ENCODE measurements at regions not wholly inside any gene's neighbourhood (a gene's known extent, or its start where the extent isn't known, plus 50 kb on each side); places are given as distances from the start of the nearest gene placed in this dataset.
"Not testable (repeated sequence)": the region's sequence is repeated elsewhere in the genome, so short reads cannot be mapped to it uniquely, and the experiment has no call there.

- intact Hi-C loops (cut with DNase I) = no loop called here
- DNase-seq (ENCODE audit: low spot score) = no peak
Observed at GRCh38 chr11:95429376-95429907, 198.4 kb upstream of the SESN3 start.

- intact Hi-C loops (cut with DNase I) = no loop called here
- DNase-seq (ENCODE audit: low spot score) = no peak
Observed at GRCh38 chr11:95426823-95427462, 195.9 kb upstream of the SESN3 start.

GRCh38 chr11:95419915-95420314, 188.9 kb upstream of the SESN3 start:
- no peak for DNase-seq (ENCODE audit: low spot score)
- intact Hi-C loops (cut with DNase I) = no loop called here

GRCh38 chr11:95418916-95419315, 187.9 kb upstream of the SESN3 start:
- no peak for DNase-seq (ENCODE audit: low spot score)
- intact Hi-C loops (cut with DNase I) = no loop called here

- no peak for DNase-seq (ENCODE audit: low spot score)
- intact Hi-C loops (cut with DNase I) = no loop called here
Observed at GRCh38 chr11:95417832-95418231, 186.8 kb upstream of the SESN3 start.

- no peak for DNase-seq (ENCODE audit: low spot score)
- intact Hi-C loops (cut with DNase I) = no loop called here
Observed at GRCh38 chr11:95415837-95416304, 184.9 kb upstream of the SESN3 start.

- DNase-seq (ENCODE audit: low spot score) = no peak
- intact Hi-C loops (cut with DNase I) = no loop called here
Observed at GRCh38 chr11:95414217-95414616, 183.2 kb upstream of the SESN3 start.

GRCh38 chr11:95413761-95414160, 182.8 kb upstream of the SESN3 start:
- intact Hi-C loops (cut with DNase I) = no loop called here
- DNase-seq (ENCODE audit: low spot score) = no peak

GRCh38 chr11:95413021-95413420, 182.0 kb upstream of the SESN3 start:
- intact Hi-C loops (cut with DNase I) = no loop called here
- no peak for DNase-seq (ENCODE audit: low spot score)

- DNase-seq (ENCODE audit: low spot score) = no peak
- intact Hi-C loops (cut with DNase I) = no loop called here
Observed at GRCh38 chr11:95412074-95412473, 181.1 kb upstream of the SESN3 start.

- DNase-seq (ENCODE audit: low spot score); intact Hi-C loops (cut with DNase I): not testable (repeated sequence)
Observed at GRCh38 chr11:95410707-95411106, 179.7 kb upstream of the SESN3 start.

GRCh38 chr11:95406271-95406670, 175.3 kb upstream of the SESN3 start:
- intact Hi-C loops (cut with DNase I) = no loop called here
- DNase-seq (ENCODE audit: low spot score) = no peak

GRCh38 chr11:95404370-95404769, 173.4 kb upstream of the SESN3 start:
- intact Hi-C loops (cut with DNase I) = no loop called here
- DNase-seq (ENCODE audit: low spot score) = no peak

- no peak for DNase-seq (ENCODE audit: low spot score)
- intact Hi-C loops (cut with DNase I) = no loop called here
Observed at GRCh38 chr11:95398437-95399112, 167.6 kb upstream of the SESN3 start.

- intact Hi-C loops (cut with DNase I) = no loop called here
- no peak for DNase-seq (ENCODE audit: low spot score)
Observed at GRCh38 chr11:95392644-95393043, 161.6 kb upstream of the SESN3 start.

- DNase-seq (ENCODE audit: low spot score) = no peak
- intact Hi-C loops (cut with DNase I) = no loop called here
Observed at GRCh38 chr11:95389427-95389826, 158.4 kb upstream of the SESN3 start.

GRCh38 chr11:95388086-95388485, 157.1 kb upstream of the SESN3 start:
- no peak for DNase-seq (ENCODE audit: low spot score)
- intact Hi-C loops (cut with DNase I) = no loop called here

- intact Hi-C loops (cut with DNase I) = no loop called here
- DNase-seq (ENCODE audit: low spot score) = no peak
Observed at GRCh38 chr11:95387325-95387724, 156.3 kb upstream of the SESN3 start.

- DNase-seq (ENCODE audit: low spot score) = no peak
- intact Hi-C loops (cut with DNase I) = no loop called here
Observed at GRCh38 chr11:95385577-95385976, 154.6 kb upstream of the SESN3 start.

- intact Hi-C loops (cut with DNase I) = no loop called here
- DNase-seq (ENCODE audit: low spot score) = no peak
Observed at GRCh38 chr11:95379479-95379878, 148.5 kb upstream of the SESN3 start.

GRCh38 chr11:95378789-95379188, 147.8 kb upstream of the SESN3 start:
- intact Hi-C loops (cut with DNase I) = no loop called here
- DNase-seq (ENCODE audit: low spot score) = no peak
